Activated CD8-positive, alpha-beta memory T cell treated with anti-CD3 and anti-CD28 coated beads, Interleukin-2, amount 10 ng/mL, durations not matched to agents 7 days and 5 days (primary cell): ENCODE measurements at regions not wholly inside any gene's neighbourhood (a gene's known extent, or its start where the extent isn't known, plus 50 kb on each side); places are given as distances from the start of the nearest gene placed in this dataset.
"Not testable (repeated sequence)": the region's sequence is repeated elsewhere in the genome, so short reads cannot be mapped to it uniquely, and the experiment has no call there.

Experiments
- ATAC-seq: fragments of 150-1000 bp; cut with Tn5 transposase; one replicate; pipeline ENCODE4 v1.10.0; 2021; ENCODE audit warnings: moderate library complexity
- CTCF ChIA-PET: fragments of 350-600 bp; sonication (Branson Sonifier 250); formaldehyde crosslinking; loops from one replicate; lab custom pipeline; 2021; ENCODE audit warnings: antibody characterized with exemption; lab: Charles Lee
- DNase-seq: peaks from one replicate; pipeline ENCODE4 v3.0.0-alpha.2; 2020
- H3K27ac Mint-ChIP-seq: one replicate; pipeline ENCODE4 v1.8.0; 2021; ENCODE audit warnings: mild to moderate bottlenecking, mixed read lengths
- H3K27me3 Mint-ChIP-seq: one replicate; pipeline ENCODE4 v1.8.0; 2021; ENCODE audit warnings: mixed read lengths
- H3K36me3 Mint-ChIP-seq: one replicate; pipeline ENCODE4 v1.8.0; 2021; ENCODE audit warnings: mild to moderate bottlenecking, mixed read lengths
- H3K4me1 Mint-ChIP-seq: one replicate; pipeline ENCODE4 v1.8.0; 2021; ENCODE audit warnings: mixed read lengths
- H3K4me3 Mint-ChIP-seq: one replicate; pipeline ENCODE4 v1.8.0; 2021; ENCODE audit warnings: mild to moderate bottlenecking, moderate library complexity, mixed read lengths
- H3K9me3 Mint-ChIP-seq: one replicate; pipeline ENCODE4 v1.8.0; 2022; ENCODE audit warnings: low read depth, mixed read lengths

DNA sequence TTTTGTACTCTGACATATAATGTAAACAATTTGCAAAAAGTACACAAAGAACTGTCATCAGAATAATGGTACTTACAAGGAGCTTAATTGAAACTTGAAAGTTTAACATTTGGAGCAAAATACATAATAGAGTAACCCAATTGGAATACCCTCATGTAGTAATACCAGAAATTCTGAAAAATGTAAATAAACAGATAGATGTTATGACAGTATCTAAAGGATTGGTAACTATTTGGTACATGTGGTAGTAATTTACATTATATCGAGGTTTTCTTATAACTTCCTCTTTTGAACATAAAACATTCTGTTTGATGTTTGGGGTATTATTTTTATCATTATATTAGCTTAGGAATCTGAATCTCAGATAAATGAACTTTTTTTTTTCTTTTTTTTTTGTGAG, 211.7 kb upstream of the ELL2 start:
- Mint-ChIP-seq H3K27me3 (peaks cover 3% of the 10 kb centered on the region), H3K36me3 (peaks cover 2% of the 10 kb centered on the region), H3K27ac (no peak overlapping the region), H3K4me3 (no peak overlapping the region), H3K4me1 (peaks cover 8% of the 10 kb centered on the region), H3K9me3 (peaks cover 3% of the 10 kb centered on the region)
- CTCF ChIA-PET: interaction anchor here (1.1 kb wide), 1 partner anchor 388 kb away, joined by 3 read pairs; no protein-coding TSS in a partner anchor
- no peak for DNase-seq
- ATAC-seq: no peak

DNA sequence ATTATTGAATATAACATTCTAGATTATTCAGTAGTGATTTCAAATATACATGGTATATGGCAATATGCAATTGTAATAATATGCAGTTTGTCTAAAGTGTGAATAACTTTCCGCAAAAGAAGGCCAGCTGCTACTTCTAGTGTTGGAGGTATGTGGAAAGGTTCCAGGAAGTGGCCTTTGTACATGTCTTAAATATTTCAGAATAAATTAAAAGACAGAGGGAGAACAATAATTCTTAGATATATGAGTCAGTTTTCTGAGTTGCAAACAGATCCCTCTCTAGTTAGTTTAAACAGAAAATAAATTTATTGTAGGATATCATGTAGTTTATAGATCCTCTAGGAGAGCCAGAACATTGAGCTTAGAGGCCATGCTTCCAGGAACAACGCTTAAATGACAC, 210.8 kb upstream of the ELL2 start:
- H3K4me1 Mint-ChIP-seq: peaks cover 3% of the 10 kb centered on the region
- H3K27me3 Mint-ChIP-seq: peaks cover 3% of the 10 kb centered on the region
- no peak for DNase-seq
- H3K27ac Mint-ChIP-seq: no peak overlapping the region
- H3K4me3 Mint-ChIP-seq: no peak overlapping the region
- CTCF ChIA-PET: no interaction called here
- no peak for ATAC-seq
- H3K9me3 Mint-ChIP-seq: peaks cover 3% of the 10 kb centered on the region
- peaks cover 2% of the 10 kb centered on the region for H3K36me3 Mint-ChIP-seq

DNA sequence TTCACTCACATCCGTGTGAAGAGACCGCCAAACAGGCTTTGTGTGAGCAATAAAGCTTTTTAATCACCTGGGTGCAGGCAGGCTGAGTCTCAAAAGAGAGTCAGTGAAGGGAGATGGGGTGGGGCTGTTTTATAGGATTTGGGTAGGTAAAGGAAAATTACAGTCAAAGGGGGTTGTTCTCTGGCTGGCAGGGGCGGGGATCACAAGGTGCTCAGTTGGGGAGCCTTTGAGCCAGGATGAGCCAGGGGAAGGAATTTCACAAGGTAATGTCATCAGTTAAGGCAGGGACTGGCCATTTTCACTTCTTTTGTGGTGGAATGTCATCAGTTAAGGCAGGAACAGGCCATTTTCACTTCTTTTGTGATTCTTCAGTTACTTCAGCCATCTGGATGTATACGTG, 210.3 kb upstream of the ELL2 start:
- H3K27ac Mint-ChIP-seq, H3K9me3 Mint-ChIP-seq, H3K4me1 Mint-ChIP-seq, H3K36me3 Mint-ChIP-seq, ATAC-seq, H3K27me3 Mint-ChIP-seq, H3K4me3 Mint-ChIP-seq, CTCF ChIA-PET, DNase-seq: not testable (repeated sequence)

DNA sequence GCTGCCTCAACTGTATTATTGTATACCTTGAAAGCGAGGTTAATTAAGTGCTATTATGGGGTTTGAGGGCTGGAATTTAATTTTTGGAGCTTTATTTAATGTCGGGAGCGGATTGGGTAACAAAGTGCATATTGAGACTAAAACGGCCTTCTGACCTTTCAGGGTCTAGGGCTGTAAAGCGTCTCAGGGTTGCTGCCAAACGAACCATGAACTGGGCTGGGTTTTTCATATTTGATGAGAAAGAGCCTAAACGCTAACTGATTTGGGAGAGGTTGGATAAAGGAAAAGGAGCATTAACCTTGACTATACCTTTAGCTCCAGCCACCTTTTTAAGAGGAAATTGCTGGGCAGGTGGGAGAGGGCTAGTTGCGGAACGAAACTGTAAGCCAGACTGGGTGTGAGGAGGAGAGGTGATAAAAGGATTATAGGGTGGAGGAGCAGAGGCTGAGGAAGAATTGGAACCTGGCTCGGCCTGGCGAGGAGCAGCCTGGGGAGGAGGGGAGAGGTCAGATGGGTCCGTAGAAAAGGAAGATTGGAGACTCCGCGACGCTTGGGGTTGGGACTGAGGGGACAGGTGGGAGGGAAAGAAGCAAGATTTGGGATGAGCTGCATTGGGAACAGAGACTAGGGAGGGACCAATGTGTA, 209.0 kb upstream of the ELL2 start:
- H3K4me1 Mint-ChIP-seq, CTCF ChIA-PET, H3K27ac Mint-ChIP-seq, H3K27me3 Mint-ChIP-seq, H3K4me3 Mint-ChIP-seq, H3K36me3 Mint-ChIP-seq, H3K9me3 Mint-ChIP-seq, ATAC-seq, DNase-seq: not testable (repeated sequence)

DNA sequence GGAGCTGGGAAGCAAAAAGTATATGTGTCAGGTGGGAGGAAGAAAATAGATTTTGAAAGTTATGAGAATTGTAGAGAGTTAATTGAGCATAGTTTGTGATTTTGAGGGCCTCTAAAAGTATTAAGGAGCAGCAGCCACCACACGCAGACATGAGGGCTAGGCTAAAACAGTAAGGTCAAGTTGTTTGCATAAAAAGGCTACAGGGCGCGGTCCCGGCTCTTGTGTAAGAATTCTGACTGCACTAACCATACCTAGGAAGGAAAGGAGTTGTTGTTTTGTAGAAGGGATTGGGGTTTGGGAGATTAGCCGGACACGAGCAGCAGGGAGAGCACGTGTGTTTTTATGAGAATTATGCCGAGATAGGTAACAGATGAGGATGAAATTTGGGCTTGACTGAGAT, 207.2 kb upstream of the ELL2 start:
- H3K4me3 Mint-ChIP-seq, H3K27ac Mint-ChIP-seq, H3K27me3 Mint-ChIP-seq, CTCF ChIA-PET, H3K4me1 Mint-ChIP-seq, H3K36me3 Mint-ChIP-seq, H3K9me3 Mint-ChIP-seq, DNase-seq, ATAC-seq: not testable (repeated sequence)

DNA sequence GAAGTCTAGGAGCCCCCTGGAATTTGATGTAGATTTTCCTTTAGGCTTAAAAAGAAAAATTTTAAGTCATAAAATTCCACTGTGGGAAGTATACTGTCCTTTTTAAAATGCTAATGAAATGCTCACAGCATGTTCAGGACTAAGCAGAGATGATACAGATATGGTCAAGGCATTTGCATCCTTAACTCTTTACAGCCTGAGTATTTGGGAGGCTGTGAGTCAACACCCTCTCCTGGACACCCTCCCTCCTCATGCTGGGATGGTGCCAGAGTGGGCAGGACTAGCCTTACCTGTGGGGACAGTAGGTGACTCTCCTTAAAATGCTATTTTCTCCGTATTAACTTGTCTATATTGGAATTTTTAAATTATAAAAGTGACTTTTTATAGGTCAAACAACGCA, 197.4 kb upstream of the ELL2 start:
- H3K4me3 Mint-ChIP-seq: no peak overlapping the region
- CTCF ChIA-PET: no interaction called here
- H3K27ac Mint-ChIP-seq: no peak overlapping the region
- no peak for DNase-seq
- H3K27me3 Mint-ChIP-seq: peaks cover 27% of the 10 kb centered on the region
- peaks cover 1% of the 10 kb centered on the region for H3K36me3 Mint-ChIP-seq
- H3K4me1 Mint-ChIP-seq: peaks cover 6% of the 10 kb centered on the region
- ATAC-seq: no peak
- H3K9me3 Mint-ChIP-seq: no peaks in the 10 kb centered on the region

DNA sequence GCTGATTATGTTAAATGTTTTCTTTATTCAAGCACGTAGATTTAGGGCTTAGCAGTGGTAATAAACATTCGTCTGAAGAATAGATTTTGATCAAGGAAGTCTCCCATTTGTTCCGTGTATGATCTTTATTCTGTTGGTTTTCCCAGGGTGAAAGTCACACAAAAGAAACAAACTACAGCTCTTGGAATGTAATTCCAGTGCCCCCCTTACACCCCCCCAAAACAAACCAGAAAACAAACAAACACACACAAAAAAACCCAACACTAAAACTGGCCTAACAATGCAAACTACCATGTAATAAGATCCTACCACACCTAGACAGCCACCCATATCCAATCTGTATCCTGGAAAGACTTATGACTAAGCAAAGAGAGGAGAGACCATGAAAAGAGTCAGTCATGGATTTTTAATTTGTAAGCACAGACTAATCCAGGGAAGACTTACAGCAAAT, 196.2 kb upstream of the ELL2 start:
- no peak overlapping the region for H3K4me3 Mint-ChIP-seq
- H3K9me3 Mint-ChIP-seq: no peaks in the 10 kb centered on the region
- CTCF ChIA-PET: no interaction called here
- H3K4me1 Mint-ChIP-seq: peaks cover 2% of the 10 kb centered on the region
- H3K27ac Mint-ChIP-seq: no peak overlapping the region
- peaks cover 1% of the 10 kb centered on the region for H3K36me3 Mint-ChIP-seq
- ATAC-seq (no peak), DNase-seq (no peak)
- peaks cover 22% of the 10 kb centered on the region for H3K27me3 Mint-ChIP-seq

DNA sequence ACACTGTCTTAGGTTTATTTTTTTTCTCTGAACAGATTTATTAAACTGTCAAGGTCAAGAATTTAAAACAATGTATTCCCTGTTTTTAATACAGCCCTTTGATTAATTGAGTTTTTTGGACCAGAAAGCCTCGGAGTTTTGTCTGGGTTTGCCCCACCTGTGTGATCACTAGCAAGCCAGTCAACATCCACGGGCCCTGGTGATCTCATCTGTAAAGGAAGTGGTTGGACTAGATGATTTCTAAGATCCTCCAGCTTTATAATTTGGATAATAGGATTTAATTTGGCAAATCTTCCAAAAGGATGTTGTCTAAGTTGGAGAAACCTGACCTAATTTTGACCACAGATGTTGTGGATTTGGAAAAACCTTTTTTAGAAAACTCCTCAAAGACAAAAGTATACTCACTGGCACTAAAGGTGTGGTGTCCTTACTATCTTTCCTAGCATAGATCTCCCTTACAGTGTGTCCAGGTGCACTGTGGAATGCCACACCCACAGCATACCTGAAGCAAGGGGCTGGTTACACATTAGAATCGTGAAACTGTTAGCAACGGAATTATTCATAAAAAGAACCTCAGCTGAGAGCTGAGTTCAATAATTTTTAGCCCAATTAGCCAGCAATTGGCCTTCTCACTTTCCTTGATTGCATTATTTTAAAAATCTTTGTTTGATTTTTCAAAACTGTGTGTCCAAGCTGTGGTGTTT, 195.6 kb upstream of the ELL2 start:
- ATAC-seq (no peak), DNase-seq (no peak)
- CTCF ChIA-PET: no interaction called here
- no peaks in the 10 kb centered on the region for H3K9me3 Mint-ChIP-seq
- peaks cover 1% of the 10 kb centered on the region for H3K36me3 Mint-ChIP-seq
- H3K27me3 Mint-ChIP-seq: peaks cover 19% of the 10 kb centered on the region
- no peaks in the 10 kb centered on the region for H3K4me1 Mint-ChIP-seq
- H3K27ac Mint-ChIP-seq: no peak overlapping the region
- H3K4me3 Mint-ChIP-seq: no peak overlapping the region

DNA sequence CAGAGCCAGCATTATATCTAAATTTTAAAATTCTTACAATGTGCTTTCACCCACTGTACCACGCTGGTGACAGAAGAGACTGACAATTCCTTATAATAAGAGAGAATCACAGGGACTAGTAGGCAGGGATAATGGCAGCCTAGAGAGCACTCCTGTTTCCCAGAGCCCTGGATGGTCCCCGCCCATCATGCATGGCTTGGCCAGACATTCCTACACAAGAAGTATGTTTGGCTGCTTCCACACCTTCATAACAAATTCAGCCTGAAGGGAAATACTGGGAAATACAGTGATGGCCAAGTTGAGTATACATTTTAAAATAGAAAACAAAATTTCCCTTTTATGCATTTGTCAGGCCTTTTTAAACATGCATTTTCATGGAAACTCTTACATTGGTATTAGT, 193.5 kb upstream of the ELL2 start:
- ATAC-seq: no peak
- H3K4me1 Mint-ChIP-seq: no peaks in the 10 kb centered on the region
- H3K36me3 Mint-ChIP-seq: peaks cover under 1% of the 10 kb centered on the region
- H3K9me3 Mint-ChIP-seq: no peaks in the 10 kb centered on the region
- DNase-seq: no peak
- H3K4me3 Mint-ChIP-seq: no peak overlapping the region
- CTCF ChIA-PET: no interaction called here
- H3K27ac Mint-ChIP-seq: no peak overlapping the region
- H3K27me3 Mint-ChIP-seq: peaks cover 10% of the 10 kb centered on the region

DNA sequence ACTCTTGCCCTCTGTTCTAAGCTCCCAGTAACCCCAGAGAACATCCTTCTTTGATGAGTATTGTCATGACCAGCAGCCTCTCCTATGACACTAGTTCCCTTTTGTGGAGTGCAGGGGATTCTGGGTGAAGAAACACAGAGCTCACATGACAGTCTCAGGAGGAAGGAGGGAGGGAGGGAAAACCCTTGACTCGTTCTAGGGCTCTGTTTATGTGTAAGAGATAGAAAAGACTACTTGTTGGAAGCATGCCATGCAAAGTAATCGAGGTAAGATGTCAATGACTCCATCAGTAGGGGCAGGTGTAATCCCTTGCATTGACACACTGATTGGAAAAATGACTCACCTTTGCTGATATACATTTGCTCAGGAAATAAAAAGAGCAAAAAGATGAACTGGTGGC, 190.2 kb upstream of the ELL2 start:
- Mint-ChIP-seq H3K36me3 (no peaks in the 10 kb centered on the region), H3K27ac (no peak overlapping the region), H3K27me3 (peaks cover 6% of the 10 kb centered on the region), H3K9me3 (no peaks in the 10 kb centered on the region), H3K4me1 (no peaks in the 10 kb centered on the region), H3K4me3 (no peak overlapping the region)
- CTCF ChIA-PET: no interaction called here
- DNase-seq: no peak
- no peak for ATAC-seq

DNA sequence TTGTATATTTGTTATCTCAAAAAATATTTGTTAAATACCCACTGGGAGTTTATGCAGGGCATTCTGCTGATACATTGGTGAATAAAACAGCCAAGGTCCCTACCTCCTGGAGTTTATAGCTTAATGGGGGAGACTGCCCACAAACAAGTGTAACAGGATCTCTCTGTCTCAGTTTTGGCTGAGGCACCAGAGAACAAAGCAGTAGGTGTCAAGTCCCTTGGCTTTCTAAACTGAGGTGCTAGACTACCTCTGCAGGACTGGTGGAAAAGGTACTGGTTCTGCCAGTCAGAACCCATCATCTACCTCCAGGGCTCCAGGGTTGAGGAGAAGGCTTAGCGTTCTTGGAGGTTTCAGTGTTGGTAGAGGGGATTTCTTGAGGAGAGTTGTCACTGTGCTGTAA, 188.4 kb upstream of the ELL2 start:
- Mint-ChIP-seq H3K9me3 (no peaks in the 10 kb centered on the region), H3K4me3 (no peak overlapping the region), H3K27ac (no peak overlapping the region), H3K36me3 (no peaks in the 10 kb centered on the region), H3K4me1 (peaks cover 3% of the 10 kb centered on the region), H3K27me3 (peaks cover 6% of the 10 kb centered on the region)
- DNase-seq (no peak), ATAC-seq (no peak)
- CTCF ChIA-PET: no interaction called here

DNA sequence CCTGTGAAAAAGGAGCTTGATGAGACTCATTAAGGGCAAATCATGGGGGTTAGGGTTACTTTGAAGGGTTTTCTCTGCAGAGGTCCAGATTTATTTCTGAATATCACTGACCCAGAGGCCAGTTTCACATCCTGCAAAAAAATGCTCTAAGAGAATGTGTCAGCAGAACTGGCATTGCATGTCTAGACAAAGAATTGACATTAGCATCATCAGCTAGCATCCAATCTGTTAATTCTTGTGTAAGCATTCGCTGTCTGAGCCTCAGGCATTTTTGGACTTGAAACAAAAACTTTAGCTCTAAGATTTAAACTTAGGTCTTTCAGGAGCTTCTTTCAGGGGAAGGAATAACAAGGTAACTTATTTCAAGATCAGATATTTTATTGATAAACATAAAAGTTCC, 187.9 kb upstream of the ELL2 start:
- H3K4me1 Mint-ChIP-seq: peaks cover 3% of the 10 kb centered on the region
- CTCF ChIA-PET: no interaction called here
- no peaks in the 10 kb centered on the region for H3K9me3 Mint-ChIP-seq
- H3K27me3 Mint-ChIP-seq: peaks cover 6% of the 10 kb centered on the region
- no peak overlapping the region for H3K27ac Mint-ChIP-seq
- ATAC-seq (no peak), DNase-seq (no peak)
- no peak overlapping the region for H3K4me3 Mint-ChIP-seq
- no peaks in the 10 kb centered on the region for H3K36me3 Mint-ChIP-seq

DNA sequence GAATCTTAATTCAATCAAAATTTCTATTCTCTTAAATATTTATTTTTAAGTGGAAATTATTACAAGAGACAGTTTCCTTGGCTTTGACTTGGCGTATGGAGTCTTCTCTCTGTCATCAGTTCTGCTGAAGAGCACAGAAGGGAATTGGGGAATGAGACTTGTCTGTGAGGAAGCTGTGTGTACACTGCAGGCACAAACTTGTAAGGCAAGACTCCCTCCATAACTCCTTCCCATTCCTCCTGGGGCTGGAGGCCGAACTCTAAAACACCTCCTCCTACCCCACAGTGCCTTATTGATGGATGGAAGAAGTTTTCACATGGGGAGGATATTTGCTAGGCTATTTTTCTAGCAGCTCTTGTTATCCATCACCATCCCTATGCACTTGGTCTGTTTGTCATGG, 187.4 kb upstream of the ELL2 start:
- Mint-ChIP-seq H3K36me3 (no peaks in the 10 kb centered on the region), H3K4me1 (peaks cover 3% of the 10 kb centered on the region), H3K27ac (no peak overlapping the region), H3K27me3 (peaks cover 6% of the 10 kb centered on the region), H3K4me3 (no peak overlapping the region), H3K9me3 (no peaks in the 10 kb centered on the region)
- CTCF ChIA-PET: no interaction called here
- no peak for ATAC-seq
- no peak for DNase-seq

DNA sequence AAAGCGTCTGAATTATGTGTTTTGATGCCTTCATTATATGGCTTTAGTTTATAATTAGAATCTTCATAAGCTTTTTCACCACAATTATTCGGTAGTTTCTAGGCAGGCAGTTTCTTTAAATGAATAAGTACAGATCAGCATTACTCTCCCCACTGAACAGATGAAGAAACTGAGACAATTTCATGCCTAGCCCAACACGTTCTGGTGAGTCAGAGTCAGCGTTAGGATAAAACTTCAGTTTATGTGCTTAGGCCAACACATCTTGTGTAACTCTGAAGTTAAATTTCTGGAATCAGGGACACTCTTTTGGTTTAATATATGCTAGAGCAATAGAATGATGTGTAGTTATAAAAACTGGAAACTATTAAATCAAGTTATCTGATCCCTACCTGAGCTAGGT, 186.7 kb upstream of the ELL2 start:
- H3K9me3 Mint-ChIP-seq: no peaks in the 10 kb centered on the region
- DNase-seq: no peak
- H3K4me3 Mint-ChIP-seq: no peak overlapping the region
- CTCF ChIA-PET: no interaction called here
- H3K27ac Mint-ChIP-seq: no peak overlapping the region
- H3K36me3 Mint-ChIP-seq: no peaks in the 10 kb centered on the region
- H3K27me3 Mint-ChIP-seq: peaks cover 6% of the 10 kb centered on the region
- ATAC-seq: no peak
- H3K4me1 Mint-ChIP-seq: peaks cover 3% of the 10 kb centered on the region
